Fibroblast of mammary gland (primary cell): ENCODE measurements at regions not wholly inside any gene's neighbourhood (a gene's known extent, or its start where the extent isn't known, plus 50 kb on each side); places are given as distances from the start of the nearest gene placed in this dataset.

Experiments
- DNase-seq: peaks from one replicate; pipeline ENCODE4 v3.0.0-alpha.2; 2010; ENCODE audit warnings: low read depth
- H3K4me3 ChIP-seq: 2 replicates; pipeline ENCODE4 v1.5.1; 2011; ENCODE audit warnings: low read depth, mild to moderate bottlenecking, low read length, moderate library complexity; ENCODE audit not compliant: control insufficient read depth
- CTCF ChIP-seq: conservative IDR thresholded peaks from 2 replicates; pipeline ENCODE4 v1.5.1; 2011; ENCODE audit warnings: low read depth, low read length, inconsistent platforms; ENCODE audit not compliant: control insufficient read depth, insufficient read depth

DNA sequence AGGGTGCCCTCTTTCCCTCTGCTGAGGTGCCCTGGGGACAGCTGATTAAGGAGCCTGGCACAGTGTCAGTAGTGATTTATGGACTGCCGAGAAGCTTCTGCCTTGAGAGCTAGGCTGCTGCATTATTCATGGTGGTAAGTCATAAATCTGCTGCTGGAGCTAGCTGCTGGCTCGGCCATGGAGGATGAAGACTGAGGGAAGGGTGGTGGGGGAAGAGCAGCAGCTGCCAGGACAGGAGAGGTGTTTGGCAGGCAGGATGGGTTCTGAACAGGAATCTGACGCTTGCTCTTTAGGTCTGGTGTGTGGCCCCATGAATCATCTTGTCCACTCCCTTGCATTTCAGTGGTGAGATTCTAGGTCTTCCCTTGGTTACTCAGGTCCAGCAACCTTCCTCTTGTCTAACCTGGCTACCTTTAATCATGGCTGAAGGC lies 296.3 kb downstream of the DYSF start:
- H3K4me3 ChIP-seq, result no peak overlapping the region
- DNase-seq, result peak; percentile 55
- TF ChIP-seq CTCF, result no peak

DNA sequence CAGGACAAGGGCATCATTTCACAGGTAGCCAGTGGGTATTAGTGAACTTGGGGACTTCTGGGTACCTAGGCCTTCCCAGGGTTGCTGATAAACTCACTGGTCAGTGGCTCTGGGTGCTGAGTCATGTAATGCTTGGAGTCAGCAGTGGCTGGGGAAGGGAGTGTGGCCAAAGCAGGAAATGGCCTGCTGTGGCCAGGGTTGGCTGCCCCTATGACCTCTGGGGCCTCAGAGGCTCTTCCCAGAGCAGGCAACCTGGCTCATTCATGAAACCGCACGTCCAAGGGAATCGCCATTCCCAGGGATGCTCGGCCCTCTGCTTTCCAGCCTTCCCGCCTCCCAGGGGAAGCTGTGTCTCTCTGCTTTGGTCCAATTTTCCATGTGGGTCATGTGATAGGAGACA lies 294.9 kb downstream of the DYSF start:
- H3K4me3 ChIP-seq, result no peak overlapping the region
- DNase-seq, result peak; percentile 76
- TF ChIP-seq CTCF, result no peak

DNA sequence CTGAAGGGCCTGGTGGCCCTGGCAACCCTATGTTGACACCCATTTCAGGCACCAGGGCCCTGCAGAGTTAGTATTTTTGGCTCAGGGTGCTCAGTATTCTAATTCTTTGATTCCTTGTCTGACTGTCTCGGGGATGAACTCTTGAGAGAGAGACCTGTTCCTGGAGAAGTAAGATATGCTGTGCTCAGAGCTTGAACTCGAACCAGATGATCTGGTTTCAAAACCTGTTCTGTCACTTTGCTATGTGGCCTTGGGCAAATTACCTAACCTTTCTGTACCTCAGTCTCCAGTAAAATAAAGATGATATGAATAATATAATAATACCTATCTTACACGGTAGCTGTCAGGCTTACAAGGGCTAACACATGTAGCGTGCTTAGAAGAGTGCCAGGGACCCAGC lies 294.2 kb downstream of the DYSF start:
- no peak overlapping the region for H3K4me3 ChIP-seq
- no peak for DNase-seq
- TF ChIP-seq CTCF, result no peak

GRCh38 chr2:71746946-71747501 lies 293.7 kb downstream of the DYSF start:
- no peak for TF ChIP-seq CTCF
- no peak overlapping the region for H3K4me3 ChIP-seq
- DNase-seq, result no peak

- no peak for TF ChIP-seq CTCF
- no peak overlapping the region for H3K4me3 ChIP-seq
- no peak for DNase-seq
Observed at GRCh38 chr2:71744781-71745180, 291.4 kb downstream of the DYSF start.

- TF ChIP-seq CTCF, result no peak
- DNase-seq, result peak; percentile 53
- H3K4me3 ChIP-seq, result no peak overlapping the region
Observed at GRCh38 chr2:71743995-71744675, 290.8 kb downstream of the DYSF start.
